Mesenchymal stem cell (in vitro differentiated cells and primary cell): ENCODE measurements at regions not wholly inside any gene's neighbourhood (a gene's known extent, or its start where the extent isn't known, plus 50 kb on each side); places are given as distances from the start of the nearest gene placed in this dataset.

Experiments
- DNase-seq: peaks from one replicate; pipeline ENCODE4 v3.0.0-alpha.2; 2013
- H2AFZ ChIP-seq: one replicate; pipeline ENCODE4 v1.6.1; 2013; ENCODE audit warnings: low read depth, mild to moderate bottlenecking, control low read depth, inconsistent platforms, low read length, moderate library complexity
- H2AK5ac ChIP-seq: 2 replicates; pipeline ENCODE4 v1.6.1; 2013; ENCODE audit warnings: low read length, moderate library complexity, mild to moderate bottlenecking, inconsistent platforms; ENCODE audit not compliant: severe bottlenecking
- H2BK120ac ChIP-seq: one replicate; pipeline ENCODE4 v1.6.1; 2013; ENCODE audit warnings: low read depth, mild to moderate bottlenecking, inconsistent platforms, low read length, moderate library complexity
- H2BK12ac ChIP-seq, 2 experiments: one replicate each; pipeline ENCODE4 v1.6.1; 2013; ENCODE audit warnings: inconsistent platforms in 2 of 2, low read length in 2 of 2, mild to moderate bottlenecking in 2 of 2, moderate library complexity in 2 of 2, control low read depth in 1 of 2
- H2BK15ac ChIP-seq: one replicate; pipeline ENCODE4 v1.6.1; 2013; ENCODE audit warnings: mild to moderate bottlenecking, low read depth, inconsistent platforms; ENCODE audit not compliant: poor library complexity, severe bottlenecking
- H2BK5ac ChIP-seq: 2 replicates; pipeline ENCODE4 v1.6.1; 2013; ENCODE audit warnings: low read depth, mild to moderate bottlenecking, low read length, control low read depth, inconsistent platforms; ENCODE audit not compliant: poor library complexity, severe bottlenecking
- H3K14ac ChIP-seq, 2 experiments: one replicate each; pipeline ENCODE4 v1.6.1; 2013; ENCODE audit warnings: inconsistent platforms in 2 of 2, low read length in 2 of 2, control low read depth in 1 of 2, mild to moderate bottlenecking in 1 of 2, moderate library complexity in 1 of 2
- H3K18ac ChIP-seq, 2 experiments: one replicate each; pipeline ENCODE4 v1.6.1; 2013; ENCODE audit warnings: inconsistent platforms in 2 of 2, low read length in 2 of 2, control low read depth in 1 of 2, low read depth in 1 of 2, mild to moderate bottlenecking in 1 of 2
- H3K23ac ChIP-seq, 2 experiments: one replicate each; pipeline ENCODE4 v1.6.1; 2013; ENCODE audit warnings: inconsistent platforms in 2 of 2, low read length in 2 of 2, mild to moderate bottlenecking in 2 of 2, moderate library complexity in 2 of 2, control low read depth in 1 of 2
- H3K27ac ChIP-seq: 2 replicates; pipeline ENCODE4 v1.5.1; 2013; ENCODE audit warnings: mild to moderate bottlenecking, moderate library complexity, low read length, control low read depth, inconsistent platforms; ENCODE audit not compliant: poor library complexity, severe bottlenecking
- H3K27me3 ChIP-seq, 2 experiments: 2 replicates each; pipeline versions ENCODE4 v1.6.1 to v1.7.0; 2013; ENCODE audit warnings: low read length in 2 of 2, mild to moderate bottlenecking in 2 of 2, moderate library complexity in 2 of 2, control low read depth in 1 of 2, inconsistent platforms in 1 of 2; ENCODE audit not compliant: control insufficient read depth in 1 of 2, insufficient read depth in 1 of 2
- H3K36me3 ChIP-seq, 2 experiments: 2 replicates each; pipeline versions ENCODE4 v1.6.1 to v1.7.0; 2013; ENCODE audit warnings: low read length in 2 of 2, control low read depth in 1 of 2, inconsistent platforms in 1 of 2, low read depth in 1 of 2, mild to moderate bottlenecking in 1 of 2; ENCODE audit not compliant: insufficient read depth in 2 of 2, control insufficient read depth in 1 of 2
- H3K4ac ChIP-seq, 2 experiments: one replicate each; pipeline ENCODE4 v1.6.1; 2013; ENCODE audit warnings: inconsistent platforms in 2 of 2, low read length in 2 of 2, mild to moderate bottlenecking in 2 of 2, moderate library complexity in 2 of 2, control low read depth in 1 of 2, low read depth in 1 of 2
- H3K4me1 ChIP-seq: 2 replicates; pipeline ENCODE4 v1.6.1; 2013; ENCODE audit warnings: low read depth, low read length, control low read depth; ENCODE audit not compliant: control insufficient read depth, insufficient read depth
- H3K4me2 ChIP-seq: 2 replicates; pipeline ENCODE4 v1.6.1; 2013; ENCODE audit warnings: low read length, mild to moderate bottlenecking, inconsistent platforms; ENCODE audit not compliant: poor library complexity, severe bottlenecking
- H3K4me3 ChIP-seq, 2 experiments: 2 replicates each; pipeline versions ENCODE4 v1.5.1 to v1.7.0; 2013; ENCODE audit warnings: low read length in 2 of 2, mild to moderate bottlenecking in 2 of 2, control low read depth in 1 of 2, low read depth in 1 of 2; ENCODE audit not compliant: insufficient read depth in 1 of 2
- H3K79me1 ChIP-seq: replicated peaks from 2 replicates; pipeline ENCODE4 v1.6.1; 2013; ENCODE audit warnings: mild to moderate bottlenecking, control low read depth, low read length, inconsistent platforms; ENCODE audit not compliant: poor library complexity, severe bottlenecking
- H3K9ac ChIP-seq: 2 replicates; pipeline ENCODE4 v1.7.0; 2013; ENCODE audit warnings: mild to moderate bottlenecking, low read length, moderate library complexity
- H3K9me3 ChIP-seq: 2 replicates; pipeline ENCODE4 v1.7.0; 2013; ENCODE audit warnings: mild to moderate bottlenecking, low read length; ENCODE audit not compliant: control insufficient read depth
- H4K8ac ChIP-seq: one replicate; pipeline ENCODE4 v1.6.1; 2013; ENCODE audit warnings: inconsistent platforms, mild to moderate bottlenecking, low read length, moderate library complexity
- H4K91ac ChIP-seq: one replicate; pipeline ENCODE4 v1.6.1; 2013; ENCODE audit warnings: mild to moderate bottlenecking, low read length, inconsistent platforms
- WGBS: methylation state at CpG from one replicate; pipeline ENCODE4 v1.1.7; 2013; ENCODE audit warnings: mixed read lengths; 5-methylcytosine and 5-hydroxymethylcytosine counted together

GRCh38 chr10:111705021-111705420 lies 478.5 kb downstream of the GPAM start:
- no peaks in the 10 kb centered on the region for H3K79me1 ChIP-seq
- no peak overlapping the region for H3K4me3 ChIP-seq
- no peak overlapping the region for H2BK15ac ChIP-seq
- no peak overlapping the region for H2BK120ac ChIP-seq
- peak overlapping the region; percentile 39 for H3K9ac ChIP-seq
- H2BK5ac ChIP-seq = no peak overlapping the region
- no peak overlapping the region for H3K4me2 ChIP-seq
- 92% methylated on average over 1 of the region's 2 CpGs for WGBS
- no peaks in the 10 kb centered on the region for H3K27me3 ChIP-seq
- no peak overlapping the region for H3K4ac ChIP-seq
- no peaks in the 10 kb centered on the region for H3K4me1 ChIP-seq
- H2AFZ ChIP-seq = no peak overlapping the region
- H3K27ac ChIP-seq = no peak overlapping the region
- no peak overlapping the region for H4K8ac ChIP-seq
- no peak for DNase-seq
- H3K23ac ChIP-seq = no peak overlapping the region
- H4K91ac ChIP-seq = no peak overlapping the region
- no peak overlapping the region for H2AK5ac ChIP-seq
- no peak overlapping the region for H2BK12ac ChIP-seq
- H3K9me3 ChIP-seq = no peaks in the 10 kb centered on the region
- no peak overlapping the region for H3K14ac ChIP-seq
- H3K18ac ChIP-seq = no peak overlapping the region
- H3K36me3 ChIP-seq = no peaks in the 10 kb centered on the region

GRCh38 chr10:111706331-111706730 lies 477.2 kb downstream of the GPAM start:
- Histone ChIP-seq H3K23ac (no peak overlapping the region), H2BK5ac (no peak overlapping the region)
- no peak for DNase-seq

GRCh38 chr10:111707076-111707475 lies 476.5 kb downstream of the GPAM start:
- Histone ChIP-seq H3K18ac (no peak overlapping the region), H3K79me1 (no peaks in the 10 kb centered on the region), H4K91ac (no peak overlapping the region), H3K9me3 (peaks cover 4% of the 10 kb centered on the region), H3K23ac (no peak overlapping the region), H2BK5ac (no peak overlapping the region), H3K4me3 (no peak overlapping the region), H2BK12ac (no peak overlapping the region), H3K14ac (no peak overlapping the region), H2BK15ac (no peak overlapping the region), H2AK5ac (no peak overlapping the region), H3K4ac (no peak overlapping the region), H3K4me1 (no peaks in the 10 kb centered on the region), H3K27ac (no peak overlapping the region), H2AFZ (no peak overlapping the region), H3K4me2 (no peak overlapping the region), H2BK120ac (no peak overlapping the region), H3K36me3 (no peaks in the 10 kb centered on the region), H3K9ac (peak overlapping the region; percentile 33), H4K8ac (no peak overlapping the region), H3K27me3 (no peaks in the 10 kb centered on the region)
- no peak for DNase-seq
- WGBS = 56% methylated on average over 1 of the region's 1 CpG

More at GRCh38 chr10:111706331-111706730, 477.2 kb downstream of the GPAM start:
- Histone ChIP-seq H2BK120ac (no peak overlapping the region), H3K4ac (no peak overlapping the region), H4K8ac (no peak overlapping the region), H2BK15ac (no peak overlapping the region), H2AFZ (no peak overlapping the region), H3K79me1 (no peaks in the 10 kb centered on the region), H3K4me3 (no peak overlapping the region), H2AK5ac (no peak overlapping the region), H3K9me3 (no peaks in the 10 kb centered on the region), H3K14ac (no peak overlapping the region), H3K4me1 (no peaks in the 10 kb centered on the region), H4K91ac (no peak overlapping the region), H3K27me3 (no peaks in the 10 kb centered on the region), H3K36me3 (no peaks in the 10 kb centered on the region), H3K27ac (no peak overlapping the region), H2BK12ac (no peak overlapping the region), H3K4me2 (no peak overlapping the region), H3K18ac (no peak overlapping the region), H3K9ac (no peak overlapping the region)
- WGBS = 92% methylated on average over 4 of the region's 4 CpGs

GRCh38 chr10:111709603-111710002 lies 474.0 kb downstream of the GPAM start:
- no peak overlapping the region for H4K91ac ChIP-seq
- no peak overlapping the region for H3K14ac ChIP-seq
- H3K4me1 ChIP-seq = peaks cover 2% of the 10 kb centered on the region
- no peak overlapping the region for H3K4me2 ChIP-seq
- no peaks in the 10 kb centered on the region for H3K27me3 ChIP-seq
- H3K23ac ChIP-seq = no peak overlapping the region
- DNase-seq = no peak
- H3K27ac ChIP-seq = no peak overlapping the region
- H2AFZ ChIP-seq = no peak overlapping the region
- H3K36me3 ChIP-seq = no peaks in the 10 kb centered on the region
- H3K9ac ChIP-seq = no peak overlapping the region
- H2BK15ac ChIP-seq = no peak overlapping the region
- H4K8ac ChIP-seq = no peak overlapping the region
- H2BK12ac ChIP-seq = no peak overlapping the region
- no peak overlapping the region for H2BK120ac ChIP-seq
- 64% methylated on average over 4 of the region's 4 CpGs for WGBS
- no peak overlapping the region for H3K4ac ChIP-seq
- no peak overlapping the region for H2BK5ac ChIP-seq
- H3K9me3 ChIP-seq = peaks cover 25% of the 10 kb centered on the region
- H3K4me3 ChIP-seq = no peak overlapping the region
- H3K79me1 ChIP-seq = no peaks in the 10 kb centered on the region
- no peak overlapping the region for H3K18ac ChIP-seq
- no peak overlapping the region for H2AK5ac ChIP-seq
